ENCODE measurements at regions not wholly inside any gene's neighbourhood (a gene's known extent, or its start where the extent isn't known, plus 50 kb on each side); places are given as distances from the start of the nearest gene placed in this dataset.
A peak's percentile ranks its signal among the peaks of the same experiment; 100 is the strongest.

GRCh38 chr2:190804182-190804795, 76.3 kb upstream of the GLS start:
- Mint-ChIP-seq H3K27me3 (no peaks in the 10 kb centered on the region), H3K36me3 (no peaks in the 10 kb centered on the region), H3K4me1 (peaks cover 0 to 3% (median 0%) of the 10 kb centered on the region in 4 donors), H3K9me3 (no peaks in the 10 kb centered on the region), H3K4me3 (no peak overlapping the region), H3K27ac (no peak overlapping the region)
- POLR2A ChIA-PET, result no interaction called here
- ATAC-seq, result no peak
- DNase-seq, result peak in 5 of 10 donors; percentile 3 to 23 (median 11)

DNA sequence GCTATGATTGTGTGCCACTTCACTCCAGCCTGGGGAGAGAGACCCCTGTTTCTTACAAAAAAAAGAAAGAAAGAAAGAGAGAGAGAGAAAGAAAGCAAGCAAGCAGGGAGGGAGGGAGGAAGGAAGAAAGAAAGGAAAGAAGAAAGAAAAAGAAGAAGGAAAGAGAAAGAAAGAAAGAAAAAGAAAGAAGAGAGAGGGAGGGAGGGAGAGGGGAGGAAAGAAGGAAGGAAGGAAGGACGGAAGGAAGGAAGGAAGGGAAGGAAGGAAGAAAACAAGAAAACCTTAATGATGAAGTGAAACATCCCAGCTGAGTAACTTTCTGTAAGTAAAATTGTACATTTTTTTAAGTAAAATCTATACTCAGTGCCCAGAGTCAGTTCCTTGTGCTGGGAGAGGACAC, 75.5 kb upstream of the GLS start:
- POLR2A ChIA-PET, result interaction anchor here (0.6 kb wide), 1 partner anchor 19 kb away, joined by 3 read pairs; no protein-coding TSS in a partner anchor
- no peaks in the 10 kb centered on the region for H3K9me3 Mint-ChIP-seq
- ATAC-seq, result no peak
- H3K36me3 Mint-ChIP-seq, result no peaks in the 10 kb centered on the region
- DNase-seq, result no peak
- peaks cover 0 to 3% (median 0%) of the 10 kb centered on the region in 4 donors for H3K4me1 Mint-ChIP-seq
- no peaks in the 10 kb centered on the region for H3K27me3 Mint-ChIP-seq
- H3K27ac Mint-ChIP-seq, result no peak overlapping the region
- no peak overlapping the region for H3K4me3 Mint-ChIP-seq

- Mint-ChIP-seq H3K4me1 (peaks cover 0 to 3% (median 0%) of the 10 kb centered on the region in 4 donors), H3K36me3 (no peaks in the 10 kb centered on the region), H3K9me3 (no peaks in the 10 kb centered on the region), H3K4me3 (no peak overlapping the region), H3K27ac (no peak overlapping the region), H3K27me3 (no peaks in the 10 kb centered on the region)
- ATAC-seq (no peak), DNase-seq (no peak)
- POLR2A ChIA-PET, result interaction anchor here (0.6 kb wide), 2 partner anchors 13 to 18 kb away, joined by 3 read pairs; no protein-coding TSS in a partner anchor
Observed at GRCh38 chr2:190805843-190806242, 74.8 kb upstream of the GLS start.

GRCh38 chr2:190807886-190808285, 72.7 kb upstream of the GLS start:
- POLR2A ChIA-PET, result no interaction called here
- Mint-ChIP-seq H3K36me3 (no peaks in the 10 kb centered on the region), H3K4me1 (peaks cover 0 to 3% (median 0%) of the 10 kb centered on the region in 4 donors), H3K9me3 (no peaks in the 10 kb centered on the region), H3K27ac (no peak overlapping the region), H3K4me3 (no peak overlapping the region), H3K27me3 (no peaks in the 10 kb centered on the region)
- DNase-seq, result no peak
- no peak for ATAC-seq

- Mint-ChIP-seq H3K27me3 (peaks cover 0 to 2% (median 0%) of the 10 kb centered on the region in 5 donors), H3K36me3 (no peaks in the 10 kb centered on the region), H3K27ac (no peak overlapping the region), H3K9me3 (no peaks in the 10 kb centered on the region), H3K4me1 (peaks cover 0 to 3% (median 0%) of the 10 kb centered on the region in 4 donors), H3K4me3 (no peak overlapping the region)
- DNase-seq (no peak), ATAC-seq (no peak)
- POLR2A ChIA-PET, result no interaction called here
Observed at GRCh38 chr2:190809139-190809764, 71.4 kb upstream of the GLS start.

DNA sequence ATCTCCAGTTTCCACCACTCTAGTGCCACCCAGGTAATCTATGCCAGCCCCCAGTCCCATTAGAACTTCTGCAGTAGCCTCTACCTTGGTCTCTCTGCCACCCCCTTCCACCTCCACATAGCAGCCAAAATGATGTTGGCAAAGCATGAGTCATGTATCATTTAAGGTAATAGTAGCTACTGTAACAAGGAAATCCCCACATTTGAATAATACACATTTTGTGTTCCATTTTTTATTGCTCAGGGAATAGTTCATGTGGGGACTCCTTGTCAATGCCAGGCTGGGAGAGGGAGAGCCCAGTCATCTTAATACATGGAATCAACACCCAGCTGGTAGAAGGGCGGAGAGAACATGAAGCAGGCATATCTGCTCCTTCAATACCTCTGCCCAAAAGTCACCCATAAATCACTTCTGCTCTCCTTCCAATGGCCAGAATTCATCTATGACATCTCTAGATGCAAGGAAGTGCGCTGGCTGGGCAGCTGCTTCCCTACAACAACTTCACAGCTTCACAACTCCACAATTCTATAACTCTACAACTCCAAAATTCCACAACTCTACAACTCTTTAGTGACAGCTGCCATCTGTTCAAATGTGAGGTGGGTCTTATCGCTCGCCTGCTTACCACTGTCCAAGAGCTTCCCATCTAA, 70.6 kb upstream of the GLS start:
- POLR2A ChIA-PET, result no interaction called here

DNA sequence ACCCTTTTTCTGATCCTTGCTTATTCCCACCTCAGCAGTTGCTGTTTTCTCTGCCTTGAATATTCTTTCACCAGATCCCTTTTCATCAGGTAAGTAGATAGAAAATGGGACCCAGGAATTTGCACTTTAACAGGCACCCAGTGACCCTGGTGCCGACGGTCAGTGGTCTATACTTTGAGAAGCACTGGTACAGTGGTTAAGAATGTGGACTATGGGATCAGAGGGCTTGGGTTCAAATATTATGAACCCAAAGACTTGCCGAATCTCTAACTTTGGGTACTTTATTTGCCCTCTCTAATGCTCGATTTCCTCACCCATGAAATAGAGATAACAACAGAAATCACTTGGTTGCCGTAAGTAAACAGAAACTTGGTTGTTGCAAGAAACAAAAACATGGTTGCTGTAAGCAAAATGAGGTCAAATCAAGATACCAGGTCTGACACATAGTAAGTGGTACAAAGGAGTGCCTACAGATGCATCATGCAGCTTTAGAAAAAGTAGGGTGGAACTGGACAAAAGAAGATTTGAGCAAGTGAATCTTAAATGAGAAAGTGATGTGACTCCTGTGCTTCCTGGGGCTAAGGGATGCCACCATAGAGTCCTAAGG, 69.5 kb upstream of the GLS start:
- peaks cover 0 to 2% (median 0%) of the 10 kb centered on the region in 5 donors for H3K27me3 Mint-ChIP-seq
- H3K36me3 Mint-ChIP-seq, result peaks cover 0 to under 1% (median 0%) of the 10 kb centered on the region in 3 donors
- H3K4me1 Mint-ChIP-seq, result peaks cover 0 to 3% (median 0%) of the 10 kb centered on the region in 4 donors
- H3K4me3 Mint-ChIP-seq, result no peak overlapping the region
- POLR2A ChIA-PET, result no interaction called here
- no peak overlapping the region for H3K27ac Mint-ChIP-seq
- peaks cover 0 to 2% (median 0%) of the 10 kb centered on the region in 9 donors for H3K9me3 Mint-ChIP-seq
- no peak for DNase-seq
- no peak for ATAC-seq

More for the DNA sequence above, 70.6 kb upstream of the GLS start:
- no peaks in the 10 kb centered on the region for H3K9me3 Mint-ChIP-seq
- no peak overlapping the region for H3K4me3 Mint-ChIP-seq
- DNase-seq, result no peak
- no peak overlapping the region for H3K27ac Mint-ChIP-seq
- H3K27me3 Mint-ChIP-seq, result peaks cover 0 to 2% (median 0%) of the 10 kb centered on the region in 5 donors
- ATAC-seq, result no peak
- H3K36me3 Mint-ChIP-seq, result no peaks in the 10 kb centered on the region
- peaks cover 0 to 3% (median 0%) of the 10 kb centered on the region in 4 donors for H3K4me1 Mint-ChIP-seq

DNA sequence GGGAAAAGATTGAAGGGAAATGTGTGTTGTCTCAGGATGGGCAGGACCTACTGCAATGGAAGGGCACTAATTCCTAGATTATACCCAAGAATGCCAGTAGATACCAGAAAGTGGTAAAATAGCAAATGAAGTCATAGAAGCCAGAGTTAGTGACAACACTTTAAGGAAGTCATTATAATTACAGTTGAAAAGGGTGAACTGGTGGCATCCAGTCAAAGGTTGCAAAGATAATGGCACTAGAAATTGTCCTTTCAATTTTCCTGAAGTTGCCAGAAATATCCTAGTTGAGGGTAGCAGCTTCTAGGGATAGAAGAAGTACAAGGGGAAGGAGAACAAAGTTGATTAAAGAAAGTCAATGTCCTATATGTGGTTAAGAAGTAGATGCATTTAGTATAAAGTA, 68.8 kb upstream of the GLS start:
- peaks cover 0 to 10% (median 0%) of the 10 kb centered on the region in 9 donors for H3K9me3 Mint-ChIP-seq
- DNase-seq (no peak), ATAC-seq (no peak)
- peaks cover 0 to 3% (median 0%) of the 10 kb centered on the region in 4 donors for H3K4me1 Mint-ChIP-seq
- POLR2A ChIA-PET, result no interaction called here
- H3K36me3 Mint-ChIP-seq, result peaks cover 0 to 7% (median 3%) of the 10 kb centered on the region in 3 donors
- peaks cover 0 to 2% (median 0%) of the 10 kb centered on the region in 5 donors for H3K27me3 Mint-ChIP-seq
- no peak overlapping the region for H3K27ac Mint-ChIP-seq
- H3K4me3 Mint-ChIP-seq, result no peak overlapping the region

- no peak for DNase-seq
- no peak for ATAC-seq
- peaks cover 0 to 2% (median 0%) of the 10 kb centered on the region in 4 donors for H3K4me1 Mint-ChIP-seq
- no peak overlapping the region for H3K27ac Mint-ChIP-seq
- peaks cover 0 to 7% (median 5%) of the 10 kb centered on the region in 3 donors for H3K36me3 Mint-ChIP-seq
- peaks cover 0 to 17% (median 3%) of the 10 kb centered on the region in 9 donors for H3K9me3 Mint-ChIP-seq
- no peak overlapping the region for H3K4me3 Mint-ChIP-seq
- POLR2A ChIA-PET, result no interaction called here
- H3K27me3 Mint-ChIP-seq, result peaks cover 0 to 2% (median 0%) of the 10 kb centered on the region in 5 donors
Observed at GRCh38 chr2:190812506-190813294, 67.9 kb upstream of the GLS start.

DNA sequence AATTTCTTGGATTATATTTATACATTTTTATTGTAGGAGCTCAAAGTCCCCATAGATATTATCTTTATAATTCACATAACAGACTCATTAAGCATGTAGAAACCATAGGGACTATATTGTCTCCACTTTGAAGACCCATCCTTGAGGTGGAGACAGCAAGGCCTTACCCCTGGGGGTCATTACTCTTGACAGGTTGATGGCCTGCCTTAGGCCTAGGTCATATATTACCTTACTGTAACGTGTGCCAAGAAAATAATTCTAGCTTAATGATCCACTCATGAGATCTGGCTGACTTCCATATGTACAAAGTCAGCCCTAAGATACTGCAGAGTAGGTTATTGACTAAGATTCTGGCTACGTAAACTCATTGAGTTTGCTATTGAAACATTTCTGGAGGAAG, 65.4 kb upstream of the GLS start:
- POLR2A ChIA-PET, result no interaction called here
- DNase-seq (no peak), ATAC-seq (no peak)
- peaks cover 0 to 2% (median 0%) of the 10 kb centered on the region in 5 donors for H3K27me3 Mint-ChIP-seq
- no peak overlapping the region for H3K4me3 Mint-ChIP-seq
- H3K27ac Mint-ChIP-seq, result no peak overlapping the region
- no peaks in the 10 kb centered on the region for H3K4me1 Mint-ChIP-seq
- H3K9me3 Mint-ChIP-seq, result peaks cover 0 to 17% (median 3%) of the 10 kb centered on the region in 9 donors
- peaks cover 0 to 7% (median 5%) of the 10 kb centered on the region in 3 donors for H3K36me3 Mint-ChIP-seq

DNA sequence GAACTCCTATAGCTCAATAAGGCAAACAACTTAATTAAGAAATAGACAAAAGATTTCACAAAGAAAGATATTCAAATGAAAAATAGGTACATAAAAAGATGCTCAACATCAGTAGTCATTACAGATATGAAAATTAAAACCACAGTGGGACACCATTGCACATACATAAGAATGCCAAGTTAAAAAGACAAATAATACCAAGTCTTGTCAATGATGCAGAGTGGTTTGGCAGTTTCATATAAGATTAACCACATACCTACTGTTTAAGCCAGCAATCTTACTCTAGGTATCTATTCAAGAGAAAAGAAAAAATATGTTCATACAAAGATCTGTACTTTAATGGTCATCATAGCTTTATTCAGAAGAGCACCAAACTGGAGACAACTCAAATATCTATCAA, 63.5 kb upstream of the GLS start:
- DNase-seq, result no peak
- Mint-ChIP-seq H3K27ac (no peak overlapping the region), H3K36me3 (peaks cover 0 to 7% (median 5%) of the 10 kb centered on the region in 3 donors), H3K9me3 (peaks cover 0 to 17% (median 3%) of the 10 kb centered on the region in 9 donors), H3K27me3 (peaks cover 0 to 2% (median 0%) of the 10 kb centered on the region in 5 donors), H3K4me1 (no peaks in the 10 kb centered on the region), H3K4me3 (no peak overlapping the region)
- POLR2A ChIA-PET, result no interaction called here
- ATAC-seq, result no peak

DNA sequence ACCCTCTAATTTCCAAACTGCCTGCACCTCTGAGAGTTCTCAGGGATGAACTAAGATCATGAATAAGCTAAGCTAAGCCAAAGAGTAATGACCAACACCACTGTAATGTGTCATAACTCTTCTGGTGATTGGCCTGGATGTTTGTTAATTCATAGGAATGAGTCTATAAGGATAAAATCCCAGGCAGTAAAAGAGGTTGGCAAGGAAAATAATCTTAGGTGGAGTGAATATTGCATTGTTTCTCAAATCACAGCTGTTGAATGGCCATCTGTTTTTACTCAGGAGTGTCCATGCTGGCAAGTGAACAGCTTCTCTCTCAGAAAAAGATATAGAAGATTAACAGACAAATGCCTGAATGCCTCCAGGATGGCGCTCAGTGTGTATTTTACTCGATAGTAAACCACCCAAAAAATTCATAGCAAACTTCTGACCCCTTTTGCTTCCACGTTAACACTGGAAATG, 60.8 kb upstream of the GLS start:
- H3K4me1 Mint-ChIP-seq, result no peaks in the 10 kb centered on the region
- peaks cover 0 to 1% (median 0%) of the 10 kb centered on the region in 5 donors for H3K27me3 Mint-ChIP-seq
- H3K4me3 Mint-ChIP-seq, result no peak overlapping the region
- H3K9me3 Mint-ChIP-seq, result peaks cover 0 to 17% (median 3%) of the 10 kb centered on the region in 9 donors
- H3K36me3 Mint-ChIP-seq, result peaks cover 0 to 7% (median 5%) of the 10 kb centered on the region in 3 donors
- POLR2A ChIA-PET, result no interaction called here
- H3K27ac Mint-ChIP-seq, result no peak overlapping the region
- DNase-seq (no peak), ATAC-seq (no peak)

Data from naive thymus-derived CD8-positive, alpha-beta T cell (primary cell).